IPS DF 6.9 (cell line): ENCODE measurements at regions not wholly inside any gene's neighbourhood (a gene's known extent, or its start where the extent isn't known, plus 50 kb on each side); places are given as distances from the start of the nearest gene placed in this dataset.

Source experiments
- DNase-seq: peaks from one replicate; pipeline ENCODE4 v3.0.0-alpha.2; 2013; ENCODE audit warnings: low read depth, low spot score
- H3K27ac ChIP-seq: one replicate; pipeline ENCODE4 v1.5.1; 2013; ENCODE audit warnings: low read length, control low read depth
- H3K27me3 ChIP-seq: 2 replicates; pipeline ENCODE4 v1.6.1; 2013; ENCODE audit warnings: mild to moderate bottlenecking, low read length; ENCODE audit not compliant: control insufficient read depth, insufficient read depth
- H3K36me3 ChIP-seq: 2 replicates; pipeline ENCODE4 v1.6.1; 2013; ENCODE audit warnings: low read length; ENCODE audit not compliant: control insufficient read depth, insufficient read depth
- H3K4me1 ChIP-seq: 2 replicates; pipeline ENCODE4 v1.6.1; 2013; ENCODE audit warnings: low read length; ENCODE audit not compliant: control insufficient read depth, insufficient read depth
- H3K4me3 ChIP-seq: 2 replicates; pipeline ENCODE4 v1.5.1; 2013; ENCODE audit warnings: mild to moderate bottlenecking, low read length
- H3K9me3 ChIP-seq: 2 replicates; pipeline ENCODE4 v1.6.1; 2013; ENCODE audit warnings: low read length, inconsistent platforms; ENCODE audit not compliant: control insufficient read depth, insufficient read depth
- WGBS: extraction: QIAGEN DNeasy Blood & Tissue Kit; methylation state at CpG from one replicate; pipeline ENCODE4 v1.1.7; 2013; ENCODE audit warnings: mixed read lengths, missing lambda C conversion rate; ENCODE audit not compliant: insufficient read length, insufficient coverage; 5-methylcytosine and 5-hydroxymethylcytosine counted together

DNA sequence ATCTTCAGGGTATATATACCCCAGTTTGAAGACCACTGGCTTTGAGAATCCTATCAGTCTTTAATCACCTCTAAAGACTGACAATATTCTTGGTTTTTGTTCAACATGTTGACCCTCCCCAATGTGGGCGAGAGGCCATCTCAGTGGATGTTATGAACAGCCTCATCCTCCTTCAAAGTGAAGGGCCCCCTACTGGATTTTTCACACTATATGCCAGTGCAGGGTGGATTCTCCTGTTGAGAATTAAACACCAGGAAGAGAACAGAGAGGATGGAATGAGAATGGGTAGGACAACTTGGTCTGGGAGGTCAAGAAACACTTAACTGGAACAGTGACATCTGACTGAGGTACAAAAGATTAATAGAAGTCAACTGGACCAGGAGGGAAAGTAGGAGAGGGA, 327.1 kb downstream of the MAFB start:
- no peak overlapping the region for H3K27ac ChIP-seq
- no CpG with 5 or more reads among the region's 1 CpG for WGBS
- H3K9me3 ChIP-seq = no peaks in the 10 kb centered on the region
- no peaks in the 10 kb centered on the region for H3K4me1 ChIP-seq
- no peak for DNase-seq
- no peak overlapping the region for H3K4me3 ChIP-seq
- no peaks in the 10 kb centered on the region for H3K36me3 ChIP-seq
- no peaks in the 10 kb centered on the region; the same call in 1 of the 2 replicates for H3K27me3 ChIP-seq

DNA sequence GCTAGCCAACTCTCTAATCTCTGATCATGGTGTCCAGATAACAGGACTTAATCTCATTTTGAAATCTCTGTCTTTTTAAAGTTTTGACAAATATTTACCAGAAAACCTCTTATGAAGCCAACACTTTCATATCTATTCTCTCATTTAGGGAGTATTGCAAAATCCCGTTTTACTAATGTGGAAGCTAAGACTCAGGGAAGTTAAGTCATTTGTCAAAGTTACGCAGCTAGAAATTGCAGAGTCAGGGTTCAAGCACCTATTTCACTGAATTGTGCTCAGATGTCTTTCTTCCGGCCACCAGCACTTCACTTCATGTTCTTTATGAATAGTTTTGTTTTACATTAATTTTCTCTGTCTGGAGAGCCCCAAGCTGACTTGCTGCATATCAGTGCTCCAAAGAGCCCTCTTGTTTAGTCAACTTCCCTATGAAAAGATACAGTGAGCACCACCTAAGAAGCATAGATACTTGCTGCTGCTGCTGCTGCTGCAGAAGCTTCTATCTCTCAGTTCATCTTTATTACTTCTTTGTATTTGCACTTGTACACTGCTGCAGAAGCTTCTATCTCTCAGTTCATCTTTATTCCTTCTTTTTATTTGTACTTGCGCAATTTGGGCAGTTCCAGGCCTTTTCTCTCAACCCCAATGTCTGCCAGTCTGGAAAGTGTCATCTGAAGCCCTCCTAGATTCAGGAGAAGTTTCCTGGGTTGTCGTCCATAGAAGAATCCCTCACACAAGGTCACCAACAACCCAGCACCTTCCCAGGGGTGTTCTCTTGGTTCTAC, 329.7 kb downstream of the MAFB start:
- H3K4me1 ChIP-seq = no peaks in the 10 kb centered on the region
- no peaks in the 10 kb centered on the region for H3K36me3 ChIP-seq
- H3K9me3 ChIP-seq = no peaks in the 10 kb centered on the region
- no CpG with 5 or more reads among the region's 5 CpGs for WGBS
- no peak for DNase-seq
- no peak overlapping the region for H3K27ac ChIP-seq
- no peak overlapping the region for H3K4me3 ChIP-seq
- no peaks in the 10 kb centered on the region; the same call in 1 of the 2 replicates for H3K27me3 ChIP-seq

DNA sequence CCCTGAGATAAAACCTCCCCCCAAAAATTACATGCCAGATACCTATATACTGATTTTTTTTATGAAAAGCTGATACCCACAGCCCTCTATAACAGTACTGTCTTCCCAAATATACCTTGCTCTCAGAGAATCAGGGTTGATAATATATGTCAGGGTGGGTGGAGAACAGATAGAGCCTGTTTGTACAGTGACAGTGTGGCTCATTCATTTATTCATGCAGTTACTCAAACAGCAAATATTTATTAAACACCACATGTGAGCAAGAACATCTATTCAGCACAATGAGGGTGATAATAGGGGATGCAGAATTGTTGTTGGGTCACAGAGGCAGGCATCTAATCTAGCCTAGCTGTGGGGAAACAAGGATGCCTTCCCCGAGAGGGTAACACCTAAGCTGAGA, 334.2 kb downstream of the MAFB start:
- H3K27me3 ChIP-seq = no peaks in the 10 kb centered on the region
- H3K9me3 ChIP-seq = no peaks in the 10 kb centered on the region
- no peak overlapping the region for H3K27ac ChIP-seq
- H3K36me3 ChIP-seq = no peaks in the 10 kb centered on the region
- DNase-seq = no peak
- no peak overlapping the region for H3K4me3 ChIP-seq
- no peaks in the 10 kb centered on the region for H3K4me1 ChIP-seq
- no CpG with 5 or more reads among the region's 1 CpG for WGBS

DNA sequence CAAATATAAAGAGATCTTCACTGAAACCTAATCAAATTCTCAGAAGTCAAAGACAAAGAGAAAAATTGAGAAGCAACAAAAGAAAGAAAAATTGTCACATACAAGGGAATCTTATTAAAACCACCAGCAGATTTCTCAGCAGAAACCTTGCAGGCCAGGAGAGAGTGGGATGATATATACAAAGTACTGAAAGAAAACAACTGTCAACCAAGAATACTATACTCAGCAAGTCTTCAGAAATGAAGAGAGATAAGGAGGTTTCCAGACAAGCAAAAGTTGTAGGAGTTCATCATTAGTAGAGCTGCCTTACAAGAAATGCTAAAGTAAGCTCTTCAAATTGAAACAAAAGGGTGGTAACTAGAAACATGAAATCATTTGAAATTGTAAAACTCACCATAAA, 345.6 kb downstream of the MAFB start:
- no peaks in the 10 kb centered on the region for H3K36me3 ChIP-seq
- DNase-seq = no peak
- no peak overlapping the region for H3K4me3 ChIP-seq
- no peaks in the 10 kb centered on the region for H3K4me1 ChIP-seq
- H3K9me3 ChIP-seq = no peaks in the 10 kb centered on the region
- no peaks in the 10 kb centered on the region for H3K27me3 ChIP-seq
- H3K27ac ChIP-seq = no peak overlapping the region

DNA sequence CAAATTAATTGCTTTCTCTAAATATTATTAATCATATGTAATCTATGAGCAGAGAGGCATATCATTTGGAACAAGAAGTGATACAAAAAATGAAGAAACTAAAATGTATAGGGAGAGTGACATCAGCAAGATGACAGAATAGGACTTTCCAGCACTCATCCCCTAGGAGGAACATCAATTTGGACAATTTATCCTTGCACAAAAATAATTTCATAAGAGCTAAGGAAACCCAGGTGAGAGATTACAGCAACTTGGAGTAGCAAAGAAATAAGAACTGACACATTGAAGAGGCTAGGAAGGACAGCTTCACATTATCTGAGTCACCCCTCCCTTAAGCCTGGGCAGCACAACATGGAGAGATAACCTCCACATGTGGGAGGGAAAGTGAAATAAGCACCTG, 347.5 kb downstream of the MAFB start:
- no peak for DNase-seq
- H3K4me3 ChIP-seq = no peak overlapping the region
- no peak overlapping the region for H3K27ac ChIP-seq
- H3K27me3 ChIP-seq = no peaks in the 10 kb centered on the region
- no peaks in the 10 kb centered on the region for H3K4me1 ChIP-seq
- no peaks in the 10 kb centered on the region for H3K36me3 ChIP-seq
- H3K9me3 ChIP-seq = no peaks in the 10 kb centered on the region

DNA sequence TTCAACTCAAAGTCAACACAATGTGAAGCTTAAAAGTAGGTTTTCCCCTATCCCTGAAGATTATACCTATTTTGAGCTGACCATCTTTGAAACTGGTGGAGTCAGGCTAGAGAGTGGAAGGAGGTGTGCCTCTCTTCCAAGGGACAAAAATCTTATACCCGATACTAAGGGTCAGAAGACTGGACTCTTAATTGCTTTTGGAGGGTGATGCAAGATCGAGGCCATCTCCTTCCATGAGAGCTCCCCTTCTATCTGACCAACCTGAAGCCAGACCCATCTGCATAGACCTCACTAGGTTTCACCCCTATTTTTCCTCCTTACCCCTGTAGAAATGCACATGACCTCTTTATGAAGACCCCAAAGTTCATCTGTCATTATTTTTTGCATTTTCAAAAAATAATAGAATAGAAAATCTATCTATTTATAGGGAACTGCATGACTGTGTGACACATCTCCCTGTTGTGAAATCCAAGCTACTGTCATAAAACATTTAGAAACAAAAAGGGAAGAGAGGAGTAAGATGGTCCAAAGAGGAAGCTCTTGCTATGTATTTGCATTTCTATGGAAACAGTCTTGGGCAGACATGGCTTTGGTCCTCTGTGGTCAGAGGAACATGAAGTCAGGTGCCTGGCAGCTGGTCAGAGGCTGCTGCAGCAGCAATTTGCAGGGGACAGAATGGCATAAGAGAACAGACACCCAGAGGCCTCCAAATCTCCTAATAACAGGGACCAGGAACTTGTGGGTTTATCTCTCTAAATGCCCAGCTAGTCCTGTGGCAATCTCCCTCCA, 349.2 kb downstream of the MAFB start:
- no CpG with 5 or more reads among the region's 2 CpGs for WGBS
- Histone ChIP-seq H3K9me3 (no peaks in the 10 kb centered on the region), H3K27me3 (no peaks in the 10 kb centered on the region), H3K36me3 (no peaks in the 10 kb centered on the region), H3K4me3 (no peak overlapping the region), H3K4me1 (no peaks in the 10 kb centered on the region), H3K27ac (no peak overlapping the region)
- no peak for DNase-seq

DNA sequence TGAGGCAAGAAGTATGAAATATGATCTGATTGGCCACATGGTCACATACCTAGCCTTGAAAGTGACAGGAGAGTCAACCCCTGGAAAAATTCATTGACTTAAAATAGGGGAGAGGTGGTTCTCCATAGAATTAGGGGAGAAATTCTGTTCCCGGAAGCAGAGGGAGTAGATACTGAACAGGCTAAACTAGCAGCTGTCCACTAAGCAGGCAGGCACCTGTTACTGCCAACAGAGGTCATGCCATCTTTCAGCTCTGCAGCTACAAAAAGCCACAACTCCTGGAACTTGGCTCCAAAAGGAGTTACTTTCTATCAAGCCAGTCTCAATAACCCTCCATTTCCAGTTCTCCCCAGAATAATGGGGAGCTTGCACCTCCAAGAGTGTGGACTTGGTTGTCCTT, 352.5 kb downstream of the MAFB start:
- H3K27me3 ChIP-seq = no peaks in the 10 kb centered on the region
- no peak overlapping the region for H3K4me3 ChIP-seq
- H3K9me3 ChIP-seq = no peaks in the 10 kb centered on the region
- no peaks in the 10 kb centered on the region for H3K4me1 ChIP-seq
- DNase-seq = no peak
- no CpG with 5 or more reads among the region's 1 CpG for WGBS
- no peak overlapping the region for H3K27ac ChIP-seq
- no peaks in the 10 kb centered on the region for H3K36me3 ChIP-seq

DNA sequence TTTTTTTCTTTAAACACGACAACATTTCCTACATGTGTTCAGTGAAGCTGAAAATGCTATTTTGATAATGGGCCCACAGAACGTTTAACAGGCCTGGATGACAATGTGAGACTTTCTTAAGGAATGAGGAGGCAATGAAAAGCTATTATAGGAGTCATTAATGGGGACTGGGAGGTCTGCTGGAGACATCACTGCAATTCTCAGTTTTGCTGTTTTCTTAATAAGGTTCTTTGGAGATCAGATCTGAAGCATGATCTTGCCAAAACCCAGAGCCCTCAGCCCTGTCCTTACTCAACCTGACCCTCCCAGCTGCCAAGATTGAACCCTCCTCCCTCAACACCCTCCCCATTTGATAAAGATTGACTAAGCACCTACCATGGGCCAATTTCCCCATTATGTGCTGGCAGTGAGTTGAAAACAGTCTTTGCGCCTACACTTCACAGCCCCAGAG, 353.1 kb downstream of the MAFB start:
- Histone ChIP-seq H3K27ac (no peak overlapping the region), H3K36me3 (no peaks in the 10 kb centered on the region), H3K9me3 (no peaks in the 10 kb centered on the region), H3K4me3 (no peak overlapping the region), H3K27me3 (no peaks in the 10 kb centered on the region), H3K4me1 (no peaks in the 10 kb centered on the region)
- no CpG with 5 or more reads among the region's 3 CpGs for WGBS
- no peak for DNase-seq

DNA sequence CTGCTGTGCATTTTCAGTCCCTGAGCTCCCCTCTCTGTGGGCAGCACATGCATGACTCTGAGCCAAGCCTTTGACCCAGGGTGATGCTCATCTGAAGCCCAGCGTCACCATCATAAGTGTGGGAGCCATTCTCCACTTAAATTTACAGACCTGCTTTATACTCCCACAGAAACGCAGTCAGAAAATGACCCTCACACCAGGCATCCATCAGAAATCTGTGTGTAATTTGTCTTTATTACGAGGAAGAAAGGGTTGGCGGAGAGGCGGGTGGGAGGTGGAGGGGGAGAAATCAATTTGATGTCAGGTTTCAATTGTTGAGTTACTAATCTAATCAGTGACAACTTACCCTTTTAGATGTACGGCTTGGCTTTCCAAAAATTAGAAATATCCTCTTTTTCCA, 353.6 kb downstream of the MAFB start:
- Histone ChIP-seq H3K36me3 (no peaks in the 10 kb centered on the region), H3K4me3 (no peak overlapping the region), H3K27ac (no peak overlapping the region), H3K9me3 (no peaks in the 10 kb centered on the region), H3K4me1 (no peaks in the 10 kb centered on the region), H3K27me3 (no peaks in the 10 kb centered on the region)
- no peak for DNase-seq
- WGBS = no CpG with 5 or more reads among the region's 6 CpGs

DNA sequence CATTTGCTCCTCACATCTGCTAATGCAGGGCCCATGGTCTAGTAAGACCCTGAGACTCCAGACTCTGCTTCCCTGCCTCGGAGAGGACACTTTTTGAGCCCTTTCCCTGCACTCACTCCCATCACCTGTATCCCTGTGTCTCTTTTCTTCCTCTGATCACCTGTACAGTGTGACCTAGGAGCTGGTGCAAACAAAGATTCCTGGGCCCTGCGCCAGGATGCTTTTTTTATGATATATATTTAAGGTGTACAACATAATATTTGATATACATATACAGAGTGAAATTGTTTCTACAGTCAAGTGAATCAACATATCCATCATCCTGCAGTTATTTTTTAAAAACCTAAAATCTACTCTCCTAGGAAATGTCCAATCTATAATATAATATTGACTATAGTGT, 355.4 kb downstream of the MAFB start:
- H3K27ac ChIP-seq = no peak overlapping the region
- no peak for DNase-seq
- no peaks in the 10 kb centered on the region for H3K36me3 ChIP-seq
- H3K4me3 ChIP-seq = no peak overlapping the region
- WGBS = no CpG with 5 or more reads among the region's 2 CpGs
- H3K27me3 ChIP-seq = no peaks in the 10 kb centered on the region
- H3K4me1 ChIP-seq = no peaks in the 10 kb centered on the region
- H3K9me3 ChIP-seq = no peaks in the 10 kb centered on the region
